ENCODE measurements at regions not wholly inside any gene's neighbourhood (a gene's known extent, or its start where the extent isn't known, plus 50 kb on each side); places are given as distances from the start of the nearest gene placed in this dataset.
A peak's percentile ranks its signal among the peaks of the same experiment; 100 is the strongest.

- TF ChIP-seq POLR2A (IDR thresholded peaks at IDR 0.05) (no peak), POLR2AphosphoS5 (IDR thresholded peaks at IDR 0.05) (peak in 1 of 3 donors; percentile 49), CTCF (IDR thresholded peaks at IDR 0.05) (no peak), EP300 (IDR thresholded peaks at IDR 0.05) (no peak)
These were observed 83.9 kb upstream of the EDEM3 start for GRCh38 chr1:184838504-184838951.
